NCI-H2196 treated with DMSO at 0.1 percent for 48 hours (cell line): ENCODE measurements at regions not wholly inside any gene's neighbourhood (a gene's known extent, or its start where the extent isn't known, plus 50 kb on each side); places are given as distances from the start of the nearest gene placed in this dataset.

Experiments
- DNase-seq: peaks from one replicate; lab custom pipeline; 2025; ENCODE audit not compliant: unreplicated experiment; lab: John Stamatoyannopoulos, UW

GRCh38 chr6:164258421-164258820 is 843.9 kb downstream of the QKI start:
- DNase-seq: no peak

GRCh38 chr6:164252948-164253347 is 838.4 kb downstream of the QKI start:
- no peak for DNase-seq

GRCh38 chr6:164252291-164252690 is 837.8 kb downstream of the QKI start:
- DNase-seq: no peak

- no peak for DNase-seq
These were observed 832.6 kb downstream of the QKI start for GRCh38 chr6:164247106-164247505.

GRCh38 chr6:164246082-164246481 is 831.6 kb downstream of the QKI start:
- DNase-seq: no peak

- DNase-seq: no peak
These were observed 829.4 kb downstream of the QKI start for GRCh38 chr6:164243949-164244348.

- DNase-seq: no peak
These were observed 828.6 kb downstream of the QKI start for GRCh38 chr6:164243012-164243610.

GRCh38 chr6:164230804-164231203 is 816.3 kb downstream of the QKI start:
- no peak for DNase-seq

- no peak for DNase-seq
These were observed 815.7 kb downstream of the QKI start for GRCh38 chr6:164230259-164230658.

GRCh38 chr6:164229716-164230115 is 815.2 kb downstream of the QKI start:
- DNase-seq: no peak

GRCh38 chr6:164227952-164228522 is 813.5 kb downstream of the QKI start:
- no peak for DNase-seq

GRCh38 chr6:164216839-164217238 is 802.3 kb downstream of the QKI start:
- no peak for DNase-seq

- no peak for DNase-seq
These were observed 801.9 kb downstream of the QKI start for GRCh38 chr6:164216368-164216767.

- DNase-seq: no peak
These were observed 799.5 kb downstream of the QKI start for GRCh38 chr6:164214066-164214465.

GRCh38 chr6:164211254-164211653 is 796.7 kb downstream of the QKI start:
- DNase-seq: no peak

GRCh38 chr6:164210783-164211182 is 796.3 kb downstream of the QKI start:
- no peak for DNase-seq

GRCh38 chr6:164210323-164210722 is 795.8 kb downstream of the QKI start:
- no peak for DNase-seq

GRCh38 chr6:164208371-164208770 is 793.9 kb downstream of the QKI start:
- DNase-seq: no peak

- no peak for DNase-seq
These were observed 792.4 kb downstream of the QKI start for GRCh38 chr6:164206807-164207423.

- no peak for DNase-seq
These were observed 785.6 kb downstream of the QKI start for GRCh38 chr6:164200071-164200470.

- no peak for DNase-seq
These were observed 781.4 kb downstream of the QKI start for GRCh38 chr6:164195942-164196281.

- DNase-seq: no peak
These were observed 780.9 kb downstream of the QKI start for GRCh38 chr6:164195278-164195941.
